Chondrocyte (in vitro differentiated cells): ENCODE measurements at regions not wholly inside any gene's neighbourhood (a gene's known extent, or its start where the extent isn't known, plus 50 kb on each side); places are given as distances from the start of the nearest gene placed in this dataset.
"Not testable (repeated sequence)": the region's sequence is repeated elsewhere in the genome, so short reads cannot be mapped to it uniquely, and the experiment has no call there.

Experiments
- DNase-seq: peaks from one replicate; pipeline ENCODE4 v3.0.0; 2021; ENCODE audit warnings: mixed read lengths, low spot score
- H3K27ac Mint-ChIP-seq: one replicate; pipeline ENCODE4 v1.8.0; 2021; ENCODE audit warnings: mild to moderate bottlenecking, moderate library complexity, mixed read lengths; ENCODE audit not compliant: unreplicated experiment
- H3K27me3 Mint-ChIP-seq: 2 replicates; pipeline ENCODE4 v1.8.0; 2021; ENCODE audit warnings: low read depth, mixed read lengths
- H3K36me3 Mint-ChIP-seq: 2 replicates; pipeline ENCODE4 v1.8.0; 2021; ENCODE audit warnings: low read depth, mixed read lengths
- H3K4me1 Mint-ChIP-seq: 2 replicates; pipeline ENCODE4 v1.8.0; 2021; ENCODE audit warnings: low read depth, mild to moderate bottlenecking, mixed read lengths
- H3K4me3 Mint-ChIP-seq: one replicate; pipeline ENCODE4 v1.8.0; 2021; ENCODE audit warnings: mild to moderate bottlenecking, moderate library complexity, mixed read lengths; ENCODE audit not compliant: unreplicated experiment
- H3K9me3 Mint-ChIP-seq: 2 replicates; pipeline ENCODE4 v1.8.0; 2021; ENCODE audit warnings: low read depth, mixed read lengths
- TF ChIP-seq, protein P1 (sequence below): fragments of 200-600 bp; sonication (generic); IDR thresholded peaks from 2 replicates; pipeline ENCODE4 v1.5.0; 2021; ENCODE audit warnings: antibody characterized with exemption, mild to moderate bottlenecking, moderate library complexity

DNA sequence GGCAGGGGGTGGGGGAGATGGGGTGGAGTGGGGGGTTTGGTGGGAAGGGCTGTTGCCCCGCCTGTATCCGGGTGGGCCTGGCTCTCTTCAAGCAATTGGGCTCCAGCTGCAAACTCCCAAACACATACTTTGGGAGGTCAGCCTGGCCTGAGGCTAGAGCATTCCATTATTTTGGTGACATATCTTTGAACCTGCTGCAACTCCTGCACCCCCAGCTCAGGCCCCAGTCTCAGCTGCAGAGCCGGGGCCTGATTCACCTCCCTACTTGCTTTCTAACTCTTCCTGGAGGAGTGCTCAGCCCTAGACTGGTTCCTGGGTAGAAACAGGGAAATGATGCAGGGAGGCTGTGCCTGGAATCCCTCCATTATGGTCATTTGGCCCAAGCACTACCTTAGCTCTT lies 140.8 kb upstream of the PRR23C start:
- TF ChIP-seq, protein P1, sequence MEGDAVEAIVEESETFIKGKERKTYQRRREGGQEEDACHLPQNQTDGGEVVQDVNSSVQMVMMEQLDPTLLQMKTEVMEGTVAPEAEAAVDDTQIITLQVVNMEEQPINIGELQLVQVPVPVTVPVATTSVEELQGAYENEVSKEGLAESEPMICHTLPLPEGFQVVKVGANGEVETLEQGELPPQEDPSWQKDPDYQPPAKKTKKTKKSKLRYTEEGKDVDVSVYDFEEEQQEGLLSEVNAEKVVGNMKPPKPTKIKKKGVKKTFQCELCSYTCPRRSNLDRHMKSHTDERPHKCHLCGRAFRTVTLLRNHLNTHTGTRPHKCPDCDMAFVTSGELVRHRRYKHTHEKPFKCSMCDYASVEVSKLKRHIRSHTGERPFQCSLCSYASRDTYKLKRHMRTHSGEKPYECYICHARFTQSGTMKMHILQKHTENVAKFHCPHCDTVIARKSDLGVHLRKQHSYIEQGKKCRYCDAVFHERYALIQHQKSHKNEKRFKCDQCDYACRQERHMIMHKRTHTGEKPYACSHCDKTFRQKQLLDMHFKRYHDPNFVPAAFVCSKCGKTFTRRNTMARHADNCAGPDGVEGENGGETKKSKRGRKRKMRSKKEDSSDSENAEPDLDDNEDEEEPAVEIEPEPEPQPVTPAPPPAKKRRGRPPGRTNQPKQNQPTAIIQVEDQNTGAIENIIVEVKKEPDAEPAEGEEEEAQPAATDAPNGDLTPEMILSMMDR: no peak

DNA sequence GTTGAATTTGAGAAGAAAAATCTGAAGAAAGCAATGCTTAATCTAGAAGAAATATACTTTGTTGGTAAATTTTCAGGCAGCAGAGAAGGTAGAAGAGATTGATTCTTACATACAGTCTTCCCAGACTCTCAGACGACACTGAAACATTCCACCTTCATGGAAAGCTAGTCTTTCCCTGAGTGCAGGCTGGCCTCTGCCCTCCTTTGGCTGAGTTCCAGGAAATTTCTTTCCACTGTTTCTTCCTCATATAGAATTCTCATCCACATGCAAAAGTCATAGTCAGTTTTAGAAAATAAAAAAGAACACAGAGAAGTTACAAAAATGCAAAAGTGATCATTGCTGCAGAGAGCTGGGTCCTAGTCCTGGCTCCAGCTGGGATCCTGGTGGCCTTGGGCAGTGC lies 142.5 kb upstream of the PRR23C start:
- no peak for DNase-seq
- H3K36me3 Mint-ChIP-seq: no peaks in the 10 kb centered on the region
- H3K4me1 Mint-ChIP-seq: peaks cover 7% of the 10 kb centered on the region
- H3K4me3 Mint-ChIP-seq: no peak overlapping the region
- H3K27ac Mint-ChIP-seq: no peak overlapping the region
- H3K9me3 Mint-ChIP-seq: no peaks in the 10 kb centered on the region
- TF ChIP-seq, protein P1: no peak
- peaks cover 3% of the 10 kb centered on the region for H3K27me3 Mint-ChIP-seq

More for the DNA sequence above, 140.8 kb upstream of the PRR23C start:
- Mint-ChIP-seq H3K36me3 (peaks cover 2% of the 10 kb centered on the region), H3K4me3 (no peak overlapping the region), H3K9me3 (peaks cover 6% of the 10 kb centered on the region), H3K27me3 (peaks cover 3% of the 10 kb centered on the region), H3K4me1 (peaks cover 7% of the 10 kb centered on the region), H3K27ac (no peak overlapping the region)
- DNase-seq: no peak

DNA sequence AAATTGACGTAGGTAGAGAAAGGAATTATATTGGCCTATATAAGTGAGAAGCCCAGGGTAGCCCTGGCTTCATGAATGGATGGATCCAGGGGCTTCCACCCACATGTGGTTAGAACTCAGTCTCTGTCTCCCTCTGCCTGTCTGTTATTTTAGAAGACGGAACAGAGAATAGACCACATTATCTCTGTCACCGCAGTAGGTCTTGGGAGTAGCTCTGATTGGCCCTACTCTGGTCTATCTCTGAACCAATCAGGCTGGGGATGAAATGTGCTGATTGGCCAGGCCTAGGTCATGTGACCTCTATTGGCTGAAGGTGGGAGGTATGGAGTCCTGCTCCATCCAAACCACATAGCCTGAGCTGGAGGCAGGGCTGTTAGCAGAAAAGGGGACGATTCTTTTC lies 143.0 kb upstream of the PRR23C start:
- DNase-seq: no peak
- TF ChIP-seq, protein P1: no peak
- H3K27ac Mint-ChIP-seq: no peak overlapping the region
- H3K4me3 Mint-ChIP-seq: no peak overlapping the region
- H3K27me3 Mint-ChIP-seq: peaks cover 3% of the 10 kb centered on the region
- no peaks in the 10 kb centered on the region for H3K36me3 Mint-ChIP-seq
- H3K9me3 Mint-ChIP-seq: no peaks in the 10 kb centered on the region
- peaks cover 7% of the 10 kb centered on the region for H3K4me1 Mint-ChIP-seq

DNA sequence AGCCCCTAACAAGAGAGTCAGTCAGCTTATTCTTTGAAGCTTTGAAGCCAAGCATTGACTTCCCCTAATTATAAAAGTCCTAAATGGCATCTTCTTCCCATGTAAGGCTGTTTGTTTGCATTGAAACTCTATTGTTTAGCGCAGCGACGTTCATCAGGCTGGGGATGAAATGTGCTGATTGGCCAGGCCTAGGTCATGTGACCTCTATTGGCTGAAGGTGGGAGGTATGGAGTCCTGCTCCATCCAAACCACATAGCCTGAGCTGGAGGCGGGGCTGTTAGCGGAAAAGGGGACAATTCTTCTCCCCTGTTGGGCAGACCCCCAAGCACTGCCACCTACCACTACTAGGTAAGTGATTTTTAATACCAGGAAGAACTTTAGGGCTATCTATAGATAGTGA lies 145.3 kb upstream of the PRR23C start:
- DNase-seq: no peak
- Mint-ChIP-seq H3K4me3 (no peak overlapping the region), H3K4me1 (peaks cover 7% of the 10 kb centered on the region), H3K27ac (no peak overlapping the region), H3K27me3 (peaks cover 1% of the 10 kb centered on the region), H3K36me3 (peaks cover 1% of the 10 kb centered on the region), H3K9me3 (peaks cover 5% of the 10 kb centered on the region)
- TF ChIP-seq, protein P1: no peak

DNA sequence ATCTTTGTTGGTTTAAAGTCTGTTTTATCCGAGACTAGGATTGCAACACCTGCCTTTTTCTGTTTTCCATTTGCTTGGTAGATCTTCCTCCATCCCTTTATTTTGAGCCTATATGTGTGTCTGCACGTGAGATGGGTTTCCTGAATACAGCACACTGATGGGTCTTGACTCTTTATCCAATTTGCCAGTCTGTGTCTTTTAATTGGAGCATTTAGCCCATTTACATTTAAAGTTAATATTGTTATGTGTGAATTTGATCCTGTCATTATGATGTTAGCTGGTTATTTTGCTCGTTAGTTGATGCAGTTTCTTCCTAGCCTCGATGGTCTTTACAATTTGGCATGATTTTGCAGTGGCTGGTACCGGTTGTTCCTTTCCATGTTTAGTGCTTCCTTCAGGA lies 149.4 kb upstream of the MRPS22 start:
- not testable (repeated sequence) for H3K4me1 Mint-ChIP-seq

DNA sequence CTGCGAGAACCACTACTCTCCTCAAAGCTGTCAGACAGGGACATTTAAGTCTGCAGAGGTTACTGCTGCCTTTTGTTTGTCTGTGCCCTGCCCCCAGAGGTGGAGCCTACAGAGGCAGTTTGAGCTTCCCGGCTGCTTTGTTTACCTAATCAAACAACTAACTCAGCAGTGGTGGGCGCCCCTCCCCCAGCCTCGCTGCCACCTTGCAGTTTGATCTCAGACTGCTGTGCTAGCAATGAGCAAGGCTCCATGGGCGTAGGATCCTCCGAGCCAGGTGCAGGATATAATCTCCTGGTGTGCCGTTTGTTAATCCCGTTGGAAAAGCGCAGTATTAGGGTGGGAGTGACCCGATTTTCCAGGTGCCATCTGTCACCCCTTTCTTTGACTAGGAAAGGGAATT lies 147.7 kb upstream of the MRPS22 start:
- not testable (repeated sequence) for H3K27me3 Mint-ChIP-seq, H3K4me3 Mint-ChIP-seq, DNase-seq, H3K27ac Mint-ChIP-seq, H3K36me3 Mint-ChIP-seq, H3K4me1 Mint-ChIP-seq
- peaks cover 20% of the 10 kb centered on the region for H3K9me3 Mint-ChIP-seq

More for the DNA sequence above, 149.4 kb upstream of the MRPS22 start:
- not testable (repeated sequence) for DNase-seq, H3K27me3 Mint-ChIP-seq, H3K36me3 Mint-ChIP-seq, H3K4me3 Mint-ChIP-seq, H3K27ac Mint-ChIP-seq
- peaks cover 20% of the 10 kb centered on the region for H3K9me3 Mint-ChIP-seq
